HG02610 (cell line): ENCODE measurements at regions not wholly inside any gene's neighbourhood (a gene's known extent, or its start where the extent isn't known, plus 50 kb on each side); places are given as distances from the start of the nearest gene placed in this dataset.
A peak's percentile ranks its signal among the peaks of the same experiment; 100 is the strongest.
"Not testable (repeated sequence)": the region's sequence is repeated elsewhere in the genome, so short reads cannot be mapped to it uniquely, and the experiment has no call there.

ENCODE experiments used
- ATAC-seq: cut with Tn5 transposase; IDR thresholded peaks from one replicate; pipeline ENCODE4 v1.9.1; 2021; ENCODE audit warnings: mild to moderate bottlenecking, moderate library complexity; ENCODE audit not compliant: unreplicated experiment

GRCh38 chr4:43089730-43090129 is 197.2 kb downstream of the GRXCR1 start:
- ATAC-seq = no peak

DNA sequence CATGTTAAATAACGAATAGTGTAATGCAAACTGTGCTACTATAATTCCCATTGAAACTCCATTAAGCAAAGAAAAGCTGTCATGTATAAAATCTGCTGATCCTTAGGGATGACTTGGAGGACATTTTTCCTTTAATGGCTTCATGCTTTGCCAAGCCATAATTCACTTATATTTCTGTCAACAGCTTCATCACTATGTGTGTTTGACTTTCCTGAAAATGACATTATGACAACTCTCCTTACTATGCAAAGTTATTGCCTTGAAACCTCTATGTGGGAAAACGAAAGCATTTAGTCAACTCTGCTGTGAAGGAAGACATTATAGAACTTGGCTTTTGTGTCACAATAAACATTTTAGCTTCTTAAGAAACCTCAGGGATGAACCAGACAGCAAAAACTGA is 210.5 kb downstream of the GRXCR1 start:
- no peak for ATAC-seq

- no peak for ATAC-seq
Measured at GRCh38 chr4:43112139-43112538, 219.6 kb downstream of the GRXCR1 start.

GRCh38 chr4:43113196-43113595 is 220.7 kb downstream of the GRXCR1 start:
- no peak for ATAC-seq

- ATAC-seq = no peak
Measured at GRCh38 chr4:43126595-43126994, 234.1 kb downstream of the GRXCR1 start.

DNA sequence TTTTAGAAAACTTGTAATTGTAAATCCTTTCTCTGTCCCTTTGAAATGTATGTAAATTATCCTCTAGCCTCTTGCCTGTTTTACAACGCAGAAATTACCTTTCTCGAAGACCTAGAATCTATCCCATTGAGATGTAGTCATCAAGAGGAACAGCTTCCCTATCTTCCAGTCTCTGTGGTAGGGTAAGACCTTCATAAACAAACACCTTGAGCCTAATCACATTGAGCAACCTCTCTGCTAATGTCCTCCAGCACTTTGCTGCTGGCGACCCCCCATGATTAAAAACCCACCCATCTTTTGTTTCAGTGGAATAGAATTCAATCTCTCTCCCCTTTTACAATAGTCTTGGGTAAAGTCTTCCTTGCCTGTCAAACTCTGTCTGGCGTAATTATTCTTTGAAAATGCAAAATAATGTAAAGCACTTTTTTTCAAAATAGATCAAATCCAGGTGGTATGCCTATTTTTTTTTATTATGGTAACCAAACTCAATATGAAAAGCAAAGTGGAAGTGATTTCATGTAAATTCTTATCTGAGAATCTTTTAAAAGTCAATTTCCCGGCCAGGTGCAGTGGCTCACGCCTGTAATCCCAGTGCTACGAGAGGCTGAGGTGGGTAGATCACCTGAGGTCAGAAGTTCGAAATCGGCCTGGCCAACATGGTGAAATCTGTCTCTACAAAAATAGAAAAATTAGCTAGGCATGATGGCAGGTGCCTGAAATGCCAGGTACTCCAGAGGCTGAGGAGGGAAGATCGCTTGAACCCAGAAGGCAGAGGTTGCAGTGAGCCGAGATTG is 237.9 kb downstream of the GRXCR1 start:
- ATAC-seq = no peak

DNA sequence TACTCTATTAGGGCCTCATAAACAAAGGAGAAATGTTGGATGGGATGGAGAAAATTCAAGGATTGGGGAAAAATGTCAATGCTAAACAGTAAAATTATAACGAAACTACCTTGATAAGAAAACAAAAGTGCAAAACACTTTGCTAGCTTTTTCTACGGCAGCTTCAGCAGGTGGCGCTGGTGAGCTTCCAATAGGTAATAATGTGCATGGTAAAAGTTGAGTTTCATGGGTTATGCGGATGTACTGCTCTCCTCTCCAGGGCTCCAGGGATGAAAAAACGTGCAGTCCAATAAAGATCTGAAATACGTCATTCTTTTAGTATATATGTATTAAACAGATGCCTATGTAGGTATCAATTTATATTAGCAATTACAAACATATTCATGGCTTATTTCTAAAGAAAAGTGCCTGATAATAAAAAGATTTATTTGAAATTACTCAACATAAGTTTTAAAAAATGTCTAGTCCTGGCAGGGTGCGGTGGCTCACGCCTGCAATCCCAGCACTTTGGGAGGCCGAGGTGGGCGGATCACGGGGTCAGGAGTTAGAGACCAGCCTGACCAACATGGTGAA is 239.6 kb downstream of the GRXCR1 start:
- ATAC-seq = peak; percentile 85

DNA sequence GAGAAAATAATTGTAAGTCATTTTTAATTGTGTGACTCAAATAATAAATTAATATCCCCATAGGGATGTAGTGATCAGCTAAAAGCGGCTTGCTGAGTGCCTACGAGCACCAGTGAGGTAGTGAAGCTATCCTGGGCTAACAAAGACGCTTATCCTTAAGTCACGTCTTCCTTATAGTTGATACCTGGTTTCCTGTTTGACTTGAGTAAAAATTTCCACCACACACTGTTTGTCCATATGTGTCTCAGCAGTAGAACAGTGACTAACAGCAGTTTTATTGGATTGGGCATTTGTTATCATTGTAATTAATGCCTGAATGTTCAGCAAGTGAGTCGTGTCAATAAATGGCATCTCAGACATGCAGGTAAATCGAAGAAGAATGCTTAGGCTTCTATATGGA is 241.1 kb downstream of the GRXCR1 start:
- ATAC-seq = no peak

DNA sequence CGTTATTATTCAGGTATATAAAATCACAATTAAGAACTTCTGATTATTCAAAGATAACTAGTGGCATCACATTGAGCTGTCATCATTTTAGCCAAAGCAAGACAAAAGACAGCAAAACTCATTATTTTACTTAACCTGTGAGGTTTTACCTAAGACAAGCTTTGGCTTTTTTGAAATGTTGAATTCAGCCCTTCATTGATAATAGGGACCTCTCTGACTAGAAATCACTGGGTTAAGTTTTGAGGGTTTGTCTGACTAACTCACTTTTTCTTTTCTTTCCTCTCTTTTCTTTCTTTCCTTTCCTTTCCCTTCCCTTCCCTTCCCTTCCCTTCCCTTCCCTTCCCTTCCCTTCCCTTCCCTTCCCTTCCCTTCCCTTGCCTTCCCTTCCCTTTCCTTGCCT is 244.2 kb downstream of the GRXCR1 start:
- no peak for ATAC-seq

GRCh38 chr4:43146198-43146597 is 253.7 kb downstream of the GRXCR1 start:
- no peak for ATAC-seq

DNA sequence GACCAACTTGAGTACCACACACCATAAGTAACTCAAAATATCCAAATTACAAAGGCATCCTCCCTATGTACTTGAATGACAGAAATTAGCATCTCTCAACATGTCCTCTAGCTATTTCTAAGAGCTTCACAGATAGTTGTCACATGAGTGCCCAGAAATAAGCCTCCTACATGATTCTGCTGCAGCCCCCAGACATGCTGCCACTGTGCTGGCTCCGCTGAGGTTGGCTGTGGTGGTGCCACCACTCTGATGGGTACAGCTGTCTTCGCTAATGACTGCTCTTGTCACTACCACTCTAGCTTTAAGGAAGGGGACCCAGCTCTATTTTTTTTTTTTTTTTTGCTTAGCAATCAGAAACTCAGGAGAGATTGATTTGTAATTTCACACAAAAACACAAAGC is 256.0 kb downstream of the GRXCR1 start:
- ATAC-seq = no peak

- ATAC-seq = peak; percentile 69
Measured at GRCh38 chr4:43163101-43163792, 270.7 kb downstream of the GRXCR1 start.

GRCh38 chr4:43189741-43190140 is 297.2 kb downstream of the GRXCR1 start:
- no peak for ATAC-seq

- ATAC-seq = not testable (repeated sequence)
Measured at GRCh38 chr4:43212576-43212975, 320.1 kb downstream of the GRXCR1 start.

GRCh38 chr4:43223820-43224219 is 331.3 kb downstream of the GRXCR1 start:
- ATAC-seq = no peak

DNA sequence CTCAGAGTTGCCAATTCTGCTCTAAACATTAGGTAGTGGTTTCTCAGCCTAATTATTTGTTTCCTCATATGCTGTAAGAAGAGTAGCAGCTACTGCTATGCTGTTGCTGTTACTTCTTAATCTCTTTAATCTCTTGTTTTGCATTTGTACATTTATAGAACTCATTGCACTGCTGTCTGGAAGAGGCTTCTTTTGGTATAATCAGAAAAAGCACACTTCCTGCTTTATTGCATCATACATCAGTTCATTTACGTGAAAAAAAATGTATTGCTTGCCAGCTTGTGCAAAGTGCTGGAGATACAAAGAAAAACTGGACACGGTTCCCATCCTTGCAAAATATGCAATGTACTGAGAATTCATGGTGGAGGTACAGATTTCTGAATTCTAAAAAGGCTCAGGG is 332.0 kb downstream of the GRXCR1 start:
- ATAC-seq = no peak

DNA sequence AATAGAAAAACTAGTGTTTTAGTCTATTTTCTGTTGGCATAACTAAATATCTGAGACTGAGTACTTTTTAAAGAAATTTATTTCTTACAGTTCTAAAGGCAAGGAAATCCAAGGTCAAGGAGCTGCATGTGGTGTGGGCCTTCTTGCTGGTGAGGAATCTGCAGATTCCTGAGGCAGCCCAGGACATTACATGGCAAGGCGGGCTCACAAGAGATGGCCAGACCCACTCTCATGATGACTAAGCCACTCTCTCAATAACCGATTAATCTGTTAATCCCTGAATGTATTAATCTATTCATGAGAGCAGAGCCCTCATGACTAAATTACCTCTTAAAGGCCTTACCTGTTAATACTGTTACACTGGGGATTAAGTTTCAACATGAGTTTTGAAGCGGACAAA is 340.8 kb downstream of the GRXCR1 start:
- ATAC-seq = no peak

- no peak for ATAC-seq
Measured at GRCh38 chr4:43234626-43235415, 342.3 kb downstream of the GRXCR1 start.

DNA sequence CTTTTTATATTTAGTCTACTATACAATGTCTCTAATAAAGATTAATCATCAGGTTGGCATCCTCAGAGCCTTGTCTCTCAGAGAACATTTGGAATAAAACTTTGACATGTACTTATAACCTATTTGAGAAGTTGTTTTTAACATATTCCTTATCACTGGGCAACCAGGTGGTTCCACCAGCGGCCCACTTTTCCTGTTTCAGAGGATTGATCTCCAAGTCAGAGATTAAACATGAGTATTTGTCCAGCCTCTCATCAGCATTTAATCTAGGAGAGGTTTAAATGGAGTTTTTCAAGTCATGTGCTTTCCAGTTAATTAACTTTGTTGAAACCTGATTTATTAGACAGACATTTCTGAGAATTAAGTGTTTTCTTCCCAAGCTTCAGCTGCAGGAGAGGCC is 345.5 kb downstream of the GRXCR1 start:
- no peak for ATAC-seq

DNA sequence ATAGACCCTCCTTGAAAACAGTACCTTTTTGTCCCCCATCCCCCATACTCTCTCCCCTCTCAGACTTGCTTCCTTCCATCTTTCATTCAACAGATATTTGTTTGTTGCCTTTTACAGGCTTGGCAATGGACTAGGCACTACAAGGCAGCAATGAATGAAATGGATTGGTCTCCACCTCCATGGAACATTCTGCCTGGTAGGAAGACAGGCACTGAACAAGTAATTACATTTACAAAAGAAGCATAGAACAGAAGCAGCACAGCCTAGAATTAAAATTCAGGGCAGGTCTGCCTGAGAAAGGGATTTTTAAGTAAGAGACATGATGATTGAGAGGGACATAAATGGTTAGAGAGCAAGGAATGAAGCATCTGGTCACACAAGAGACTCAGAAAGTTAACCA is 346.1 kb downstream of the GRXCR1 start:
- no peak for ATAC-seq

GRCh38 chr4:43241104-43241503 is 348.6 kb downstream of the GRXCR1 start:
- ATAC-seq = no peak
